ENCODE measurements at regions not wholly inside any gene's neighbourhood (a gene's known extent, or its start where the extent isn't known, plus 50 kb on each side); places are given as distances from the start of the nearest gene placed in this dataset.

- TF ChIP-seq CTCF (IDR thresholded peaks at IDR 0.05; ENCODE audit: borderline replicate concordance, insufficient read depth, low read depth, low read length): no peak
- no peak overlapping the region for H3K4me3 ChIP-seq (ENCODE audit: low read depth, low read length)
These were observed 528.0 kb downstream of the AACS start for GRCh38 chr12:125593269-125593668.

GRCh38 chr12:125604976-125605375 is 539.7 kb downstream of the AACS start:
- H3K4me3 ChIP-seq (ENCODE audit: low read depth, low read length): no peak overlapping the region
- no peak for TF ChIP-seq CTCF (IDR thresholded peaks at IDR 0.05; ENCODE audit: borderline replicate concordance, insufficient read depth, low read depth, low read length)

GRCh38 chr12:125606312-125606711 is 541.1 kb downstream of the AACS start:
- H3K4me3 ChIP-seq (ENCODE audit: low read depth, low read length): no peak overlapping the region
- no peak for TF ChIP-seq CTCF (IDR thresholded peaks at IDR 0.05; ENCODE audit: borderline replicate concordance, insufficient read depth, low read depth, low read length)

GRCh38 chr12:125610292-125610691 is 545.1 kb downstream of the AACS start:
- H3K4me3 ChIP-seq (ENCODE audit: low read depth, low read length): no peak overlapping the region
- no peak for TF ChIP-seq CTCF (IDR thresholded peaks at IDR 0.05; ENCODE audit: borderline replicate concordance, insufficient read depth, low read depth, low read length)

- H3K4me3 ChIP-seq (ENCODE audit: low read depth, low read length): no peak overlapping the region
- no peak for TF ChIP-seq CTCF (IDR thresholded peaks at IDR 0.05; ENCODE audit: borderline replicate concordance, insufficient read depth, low read depth, low read length)
These were observed 545.7 kb downstream of the AACS start for GRCh38 chr12:125610971-125611370.

- no peak overlapping the region for H3K4me3 ChIP-seq (ENCODE audit: low read depth, low read length)
- TF ChIP-seq CTCF (IDR thresholded peaks at IDR 0.05; ENCODE audit: borderline replicate concordance, insufficient read depth, low read depth, low read length): no peak
These were observed 548.8 kb downstream of the AACS start for GRCh38 chr12:125614058-125614457.

GRCh38 chr12:125619723-125620122 is 554.5 kb downstream of the AACS start:
- no peak for TF ChIP-seq CTCF (IDR thresholded peaks at IDR 0.05; ENCODE audit: borderline replicate concordance, insufficient read depth, low read depth, low read length)
- no peak overlapping the region for H3K4me3 ChIP-seq (ENCODE audit: low read depth, low read length)

All from GM12875 (cell line).